Smooth muscle cell (in vitro differentiated cells): ENCODE measurements at regions not wholly inside any gene's neighbourhood (a gene's known extent, or its start where the extent isn't known, plus 50 kb on each side); places are given as distances from the start of the nearest gene placed in this dataset.
"Not testable (repeated sequence)": the region's sequence is repeated elsewhere in the genome, so short reads cannot be mapped to it uniquely, and the experiment has no call there.

ENCODE experiments used
- DNase-seq: peaks from one replicate; lab custom pipeline; 2025; ENCODE audit not compliant: unreplicated experiment; lab: John Stamatoyannopoulos, UW
- H2AFZ ChIP-seq: fragments of 200-600 bp; sonication (generic); 2 replicates; pipeline ENCODE4 v1.6.0; 2016; ENCODE audit warnings: antibody characterized with exemption, low read depth, mild to moderate bottlenecking
- H3F3A ChIP-seq: fragments of 200-600 bp; sonication (generic); 2 replicates; pipeline ENCODE4 v1.6.0; 2017; ENCODE audit warnings: antibody characterized with exemption, low read depth
- H3K27ac ChIP-seq: fragments of 200-600 bp; sonication (generic); 2 replicates; pipeline ENCODE4 v1.5.1; 2016; ENCODE audit warnings: low read depth, mild to moderate bottlenecking
- H3K27me3 ChIP-seq: fragments of 200-600 bp; sonication (generic); 2 replicates; pipeline ENCODE4 v1.6.1; 2016; ENCODE audit warnings: low read depth, mild to moderate bottlenecking
- H3K36me3 ChIP-seq: fragments of 200-600 bp; sonication (generic); 2 replicates; pipeline ENCODE4 v1.5.1; 2016; ENCODE audit warnings: low read depth
- H3K4me1 ChIP-seq: fragments of 200-600 bp; sonication (generic); 2 replicates; pipeline ENCODE4 v1.5.1; 2016; ENCODE audit warnings: low read depth
- H3K4me2 ChIP-seq: fragments of 200-600 bp; sonication (generic); 2 replicates; pipeline ENCODE4 v1.6.0; 2016; ENCODE audit warnings: mild to moderate bottlenecking
- H3K4me3 ChIP-seq: fragments of 200-600 bp; sonication (generic); 2 replicates; pipeline ENCODE4 v1.5.1; 2016; ENCODE audit warnings: mild to moderate bottlenecking
- H3K79me2 ChIP-seq: fragments of 200-600 bp; sonication (generic); 2 replicates; pipeline ENCODE4 v1.6.0; 2016; ENCODE audit warnings: low read depth, mild to moderate bottlenecking
- H3K9ac ChIP-seq: fragments of 200-600 bp; sonication (generic); 2 replicates; pipeline ENCODE4 v1.6.0; 2016; ENCODE audit warnings: low read depth
- H3K9me3 ChIP-seq: fragments of 200-600 bp; sonication (generic); replicated peaks from 2 replicates; pipeline ENCODE4 v1.5.1; 2016; ENCODE audit warnings: low read depth
- H4K20me1 ChIP-seq: fragments of 200-600 bp; sonication (generic); 2 replicates; pipeline ENCODE4 v1.6.0; 2016; ENCODE audit warnings: low read depth
- CTCF ChIP-seq: fragments of 200-600 bp; sonication (generic); IDR thresholded peaks from 2 replicates; pipeline ENCODE4 v1.5.1; 2017; ENCODE audit warnings: borderline replicate concordance, mild to moderate bottlenecking, antibody characterized with exemption; ENCODE audit not compliant: insufficient read depth, poor library complexity, severe bottlenecking
- WGBS: methylation state at CpG from one replicate; pipeline ENCODE4 v1.1.7; 2016; ENCODE audit warnings: low lambda C conversion rate; 5-methylcytosine and 5-hydroxymethylcytosine counted together

- H3F3A ChIP-seq, H3K36me3 ChIP-seq, H4K20me1 ChIP-seq, H2AFZ ChIP-seq, H3K9me3 ChIP-seq, H3K4me3 ChIP-seq, DNase-seq, H3K4me2 ChIP-seq, H3K27me3 ChIP-seq, H3K79me2 ChIP-seq, H3K9ac ChIP-seq, H3K27ac ChIP-seq: not testable (repeated sequence)
- WGBS, result 98% methylated on average over 5 of the region's 5 CpGs
- H3K4me1 ChIP-seq, result peaks cover 25% of the 10 kb centered on the region
Measured at GRCh38 chr6:142016666-142017065, 116.1 kb upstream of the GJE1 start.

GRCh38 chr6:142015463-142015862, 117.3 kb upstream of the GJE1 start:
- H3K4me3 ChIP-seq, H3K79me2 ChIP-seq, H3K9me3 ChIP-seq, H3K36me3 ChIP-seq, H4K20me1 ChIP-seq, H3K27me3 ChIP-seq, H3F3A ChIP-seq, H3K9ac ChIP-seq, H2AFZ ChIP-seq, DNase-seq: not testable (repeated sequence)
- H3K27ac ChIP-seq, result peak overlapping the region; percentile 87
- H3K4me2 ChIP-seq, result peak overlapping the region; percentile 72
- 46% methylated on average over 2 of the region's 2 CpGs for WGBS
- peaks cover 25% of the 10 kb centered on the region for H3K4me1 ChIP-seq

DNA sequence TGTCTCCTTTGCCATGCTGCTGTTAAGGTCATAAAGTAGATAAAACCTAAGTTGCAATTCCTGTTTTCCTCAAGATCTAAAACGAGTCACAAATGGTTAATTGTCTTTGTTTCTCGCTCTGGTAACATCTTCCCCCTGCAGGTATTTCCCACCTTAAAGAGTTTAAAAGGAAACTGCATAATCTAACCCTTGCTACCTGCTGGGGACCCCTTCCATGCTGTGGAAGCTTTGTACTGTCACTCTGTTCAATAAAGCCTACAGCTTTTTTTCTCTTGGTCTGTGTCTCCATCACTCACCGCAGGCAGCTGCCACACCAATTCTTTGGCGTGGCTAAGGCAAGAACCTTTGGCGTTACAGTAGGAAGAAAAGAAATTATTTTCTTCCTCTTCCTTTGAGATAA, 117.7 kb upstream of the GJE1 start:
- Histone ChIP-seq H3K4me3 (peak overlapping the region; percentile 10), H2AFZ (peak overlapping the region; percentile 2), H3K36me3 (no peaks in the 10 kb centered on the region), H3K27me3 (no peaks in the 10 kb centered on the region), H3F3A (peaks cover 8% of the 10 kb centered on the region), H3K4me2 (peak overlapping the region; percentile 72), H3K9ac (peak overlapping the region; percentile 10), H4K20me1 (no peaks in the 10 kb centered on the region), H3K27ac (peak overlapping the region; percentile 87), H3K9me3 (no peaks in the 10 kb centered on the region), H3K79me2 (no peaks in the 10 kb centered on the region), H3K4me1 (peaks cover 25% of the 10 kb centered on the region)
- WGBS, result 4% methylated on average over 5 of the region's 5 CpGs
- no peak for DNase-seq
- no peak for TF ChIP-seq CTCF

DNA sequence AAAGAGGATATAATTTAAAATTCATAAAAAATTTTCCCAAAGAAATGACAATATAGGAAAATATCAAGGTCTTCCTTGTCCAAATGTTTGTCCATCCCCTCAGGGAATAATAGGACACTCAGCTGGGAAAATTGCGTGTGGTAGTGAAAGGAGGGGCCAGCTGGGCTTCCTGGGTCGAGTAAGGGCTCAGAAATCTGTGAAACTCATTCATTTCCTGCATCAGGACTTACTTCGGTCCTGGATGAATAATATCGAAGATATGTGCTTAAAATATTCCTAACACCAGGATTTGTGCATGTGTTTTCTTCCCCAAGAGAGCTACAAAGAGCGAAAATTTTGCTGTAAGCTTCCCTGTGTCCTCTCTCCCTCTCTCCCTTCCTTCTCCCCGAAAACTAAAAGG, 118.2 kb upstream of the GJE1 start:
- TF ChIP-seq CTCF, result no peak
- peaks cover 8% of the 10 kb centered on the region for H3F3A ChIP-seq
- H3K79me2 ChIP-seq, result no peaks in the 10 kb centered on the region
- H3K9me3 ChIP-seq, result no peaks in the 10 kb centered on the region
- peak overlapping the region; percentile 72 for H3K4me2 ChIP-seq
- DNase-seq, result no peak
- H3K27ac ChIP-seq, result peak overlapping the region; percentile 87
- H3K4me1 ChIP-seq, result peaks cover 29% of the 10 kb centered on the region
- no peaks in the 10 kb centered on the region for H3K36me3 ChIP-seq
- H4K20me1 ChIP-seq, result no peaks in the 10 kb centered on the region
- H3K9ac ChIP-seq, result peak overlapping the region; percentile 10
- peak overlapping the region; percentile 10 for H3K4me3 ChIP-seq
- peak overlapping the region; percentile 2 for H2AFZ ChIP-seq
- WGBS, result 3% methylated on average over 6 of the region's 6 CpGs
- H3K27me3 ChIP-seq, result no peaks in the 10 kb centered on the region

- H3K4me3 ChIP-seq, result no peak overlapping the region
- peak overlapping the region; percentile 87 for H3K27ac ChIP-seq
- no peaks in the 10 kb centered on the region for H3K36me3 ChIP-seq
- no peak for TF ChIP-seq CTCF
- H3K9ac ChIP-seq, result peak overlapping the region; percentile 44
- H3K27me3 ChIP-seq, result no peaks in the 10 kb centered on the region
- peaks cover 33% of the 10 kb centered on the region for H3K4me1 ChIP-seq
- H3F3A ChIP-seq, result peaks cover 8% of the 10 kb centered on the region
- H3K4me2 ChIP-seq, result peak overlapping the region; percentile 72
- no peaks in the 10 kb centered on the region for H3K9me3 ChIP-seq
- 57% methylated on average over 4 of the region's 4 CpGs for WGBS
- no peaks in the 10 kb centered on the region for H3K79me2 ChIP-seq
- DNase-seq, result no peak
- peak overlapping the region; percentile 54 for H2AFZ ChIP-seq
- H4K20me1 ChIP-seq, result no peaks in the 10 kb centered on the region
Measured at GRCh38 chr6:142013875-142014495, 118.7 kb upstream of the GJE1 start.
